Bone marrow (tissue), 2 donors: ENCODE measurements at regions not wholly inside any gene's neighbourhood (a gene's known extent, or its start where the extent isn't known, plus 50 kb on each side); places are given as distances from the start of the nearest gene placed in this dataset.
"Not testable (repeated sequence)": the region's sequence is repeated elsewhere in the genome, so short reads cannot be mapped to it uniquely, and the experiment has no call there.

ENCODE experiments used
- DNase-seq, 2 donors: peaks; one replicate each; lab custom pipeline; 2025; lab: John Stamatoyannopoulos, UW

GRCh38 chr9:22650145-22650544, 203.5 kb downstream of the DMRTA1 start:
- DNase-seq: no peak

- DNase-seq: no peak
These were observed 204.3 kb downstream of the DMRTA1 start for GRCh38 chr9:22650946-22651345.

GRCh38 chr9:22654833-22655232, 208.2 kb downstream of the DMRTA1 start:
- DNase-seq: no peak

- DNase-seq: no peak
These were observed 211.1 kb downstream of the DMRTA1 start for GRCh38 chr9:22657713-22658112.

- not testable (repeated sequence) for DNase-seq
These were observed 211.9 kb downstream of the DMRTA1 start for GRCh38 chr9:22658484-22658883.

GRCh38 chr9:22682536-22682935, 235.9 kb downstream of the DMRTA1 start:
- no peak for DNase-seq

- DNase-seq: no peak
These were observed 236.5 kb downstream of the DMRTA1 start for GRCh38 chr9:22682961-22683699.

GRCh38 chr9:22683700-22684075, 237.1 kb downstream of the DMRTA1 start:
- DNase-seq: no peak

- no peak for DNase-seq
These were observed 246.5 kb downstream of the DMRTA1 start for GRCh38 chr9:22693156-22693555.

- DNase-seq: no peak
These were observed 253.5 kb downstream of the DMRTA1 start for GRCh38 chr9:22700171-22700570.

- DNase-seq: no peak
These were observed 272.0 kb downstream of the DMRTA1 start for GRCh38 chr9:22718653-22719052.

GRCh38 chr9:22722492-22722891, 275.9 kb downstream of the DMRTA1 start:
- no peak for DNase-seq

- no peak for DNase-seq
These were observed 285.2 kb downstream of the DMRTA1 start for GRCh38 chr9:22731786-22732185.

- no peak for DNase-seq
These were observed 293.1 kb downstream of the DMRTA1 start for GRCh38 chr9:22739712-22740111.

GRCh38 chr9:22740781-22741180, 294.2 kb downstream of the DMRTA1 start:
- DNase-seq: no peak

GRCh38 chr9:22742401-22742800, 295.8 kb downstream of the DMRTA1 start:
- DNase-seq: no peak

GRCh38 chr9:22773501-22774220, 327.0 kb downstream of the DMRTA1 start:
- no peak for DNase-seq

GRCh38 chr9:22790329-22790728, 343.7 kb downstream of the DMRTA1 start:
- DNase-seq: no peak

GRCh38 chr9:22808876-22809275, 362.3 kb downstream of the DMRTA1 start:
- no peak for DNase-seq

GRCh38 chr9:22809371-22809770, 362.7 kb downstream of the DMRTA1 start:
- DNase-seq: no peak

- DNase-seq: no peak
These were observed 366.9 kb downstream of the DMRTA1 start for GRCh38 chr9:22813529-22813928.

GRCh38 chr9:22815246-22815645, 368.6 kb downstream of the DMRTA1 start:
- no peak for DNase-seq

GRCh38 chr9:22817181-22817580, 370.6 kb downstream of the DMRTA1 start:
- no peak for DNase-seq

GRCh38 chr9:22829236-22829635, 382.6 kb downstream of the DMRTA1 start:
- DNase-seq: no peak
